ENCODE measurements at regions not wholly inside any gene's neighbourhood (a gene's known extent, or its start where the extent isn't known, plus 50 kb on each side); places are given as distances from the start of the nearest gene placed in this dataset.

DNA sequence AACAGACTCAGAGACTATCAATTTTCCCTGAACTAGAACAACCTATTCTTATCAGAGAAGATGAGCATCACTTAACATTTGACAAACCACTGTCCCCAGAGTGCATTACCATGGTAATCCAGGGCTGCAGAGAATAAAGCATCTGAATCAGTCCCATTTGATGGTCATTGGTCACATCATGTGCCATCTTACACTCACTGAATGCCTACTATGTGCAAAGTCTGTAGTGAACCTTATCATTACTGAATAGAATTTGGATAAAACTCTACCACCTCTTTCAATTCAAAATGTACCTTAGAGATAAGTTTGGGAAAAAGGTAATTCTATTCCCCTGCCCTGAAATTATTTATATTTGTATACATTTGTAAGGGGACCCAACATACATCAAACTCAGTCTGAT, 156.4 kb upstream of the TRPC7 start:
- TF ChIP-seq, protein P1, sequence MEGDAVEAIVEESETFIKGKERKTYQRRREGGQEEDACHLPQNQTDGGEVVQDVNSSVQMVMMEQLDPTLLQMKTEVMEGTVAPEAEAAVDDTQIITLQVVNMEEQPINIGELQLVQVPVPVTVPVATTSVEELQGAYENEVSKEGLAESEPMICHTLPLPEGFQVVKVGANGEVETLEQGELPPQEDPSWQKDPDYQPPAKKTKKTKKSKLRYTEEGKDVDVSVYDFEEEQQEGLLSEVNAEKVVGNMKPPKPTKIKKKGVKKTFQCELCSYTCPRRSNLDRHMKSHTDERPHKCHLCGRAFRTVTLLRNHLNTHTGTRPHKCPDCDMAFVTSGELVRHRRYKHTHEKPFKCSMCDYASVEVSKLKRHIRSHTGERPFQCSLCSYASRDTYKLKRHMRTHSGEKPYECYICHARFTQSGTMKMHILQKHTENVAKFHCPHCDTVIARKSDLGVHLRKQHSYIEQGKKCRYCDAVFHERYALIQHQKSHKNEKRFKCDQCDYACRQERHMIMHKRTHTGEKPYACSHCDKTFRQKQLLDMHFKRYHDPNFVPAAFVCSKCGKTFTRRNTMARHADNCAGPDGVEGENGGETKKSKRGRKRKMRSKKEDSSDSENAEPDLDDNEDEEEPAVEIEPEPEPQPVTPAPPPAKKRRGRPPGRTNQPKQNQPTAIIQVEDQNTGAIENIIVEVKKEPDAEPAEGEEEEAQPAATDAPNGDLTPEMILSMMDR (conservative IDR thresholded peaks at IDR 0.05 in 1 of 2, IDR thresholded peaks at IDR 0.05 in 1 of 2; ENCODE audit: low read depth in 1 of 2, low read length in 2 of 2): no peak
- no peak for TF ChIP-seq EZH2 (IDR thresholded peaks at IDR 0.05; ENCODE audit: low read length, missing control alignments)
